Right lung (tissue), 2 donors: ENCODE measurements at regions not wholly inside any gene's neighbourhood (a gene's known extent, or its start where the extent isn't known, plus 50 kb on each side); places are given as distances from the start of the nearest gene placed in this dataset.

Experiments
- DNase-seq, 2 donors: peaks; one replicate each; pipeline ENCODE4 v3.0.0-alpha.2; 2013

GRCh38 chr1:234704106-234704887 lies 94.3 kb upstream of the IRF2BP2 start:
- DNase-seq = no peak

- DNase-seq = no peak
Measured at GRCh38 chr1:234702342-234703000, 92.5 kb upstream of the IRF2BP2 start.

- DNase-seq = no peak
Measured at GRCh38 chr1:234701737-234702341, 91.9 kb upstream of the IRF2BP2 start.

GRCh38 chr1:234699795-234700665 lies 90.1 kb upstream of the IRF2BP2 start:
- no peak for DNase-seq

- no peak for DNase-seq
Measured at GRCh38 chr1:234698686-234699085, 88.7 kb upstream of the IRF2BP2 start.

- DNase-seq = no peak
Measured at GRCh38 chr1:234697741-234698140, 87.8 kb upstream of the IRF2BP2 start.

- peak in 1 of 2 donors; percentile 66 for DNase-seq
Measured at GRCh38 chr1:234697015-234697414, 87.0 kb upstream of the IRF2BP2 start.

- no peak for DNase-seq
Measured at GRCh38 chr1:234696148-234696576, 86.2 kb upstream of the IRF2BP2 start.

GRCh38 chr1:234694661-234695060 lies 84.7 kb upstream of the IRF2BP2 start:
- DNase-seq = no peak

- no peak for DNase-seq
Measured at GRCh38 chr1:234692966-234693580, 83.1 kb upstream of the IRF2BP2 start.

- DNase-seq = no peak
Measured at GRCh38 chr1:234691567-234691966, 81.6 kb upstream of the IRF2BP2 start.

- DNase-seq = no peak
Measured at GRCh38 chr1:234690872-234691271, 80.9 kb upstream of the IRF2BP2 start.

GRCh38 chr1:234689236-234689635 lies 79.3 kb upstream of the IRF2BP2 start:
- DNase-seq = no peak

GRCh38 chr1:234687011-234687410 lies 77.0 kb upstream of the IRF2BP2 start:
- no peak for DNase-seq

- no peak for DNase-seq
Measured at GRCh38 chr1:234686035-234686434, 76.1 kb upstream of the IRF2BP2 start.

- DNase-seq = no peak
Measured at GRCh38 chr1:234684856-234685255, 74.9 kb upstream of the IRF2BP2 start.

GRCh38 chr1:234683861-234684632 lies 74.1 kb upstream of the IRF2BP2 start:
- no peak for DNase-seq

- no peak for DNase-seq
Measured at GRCh38 chr1:234683127-234683860, 73.3 kb upstream of the IRF2BP2 start.

- DNase-seq = no peak
Measured at GRCh38 chr1:234681990-234682389, 72.0 kb upstream of the IRF2BP2 start.

- DNase-seq = no peak
Measured at GRCh38 chr1:234681065-234681464, 71.1 kb upstream of the IRF2BP2 start.
